Liver (tissue), 3 donors: ENCODE measurements at regions not wholly inside any gene's neighbourhood (a gene's known extent, or its start where the extent isn't known, plus 50 kb on each side); places are given as distances from the start of the nearest gene placed in this dataset.

ENCODE experiments used
- CTCF ChIP-seq: fragments of 150-350 bp; IDR thresholded peaks from 2 replicates; pipeline ENCODE4 v1.5.1; 2017; ENCODE audit warnings: improper control_type of control experiment, low read depth, low read length; ENCODE audit not compliant: missing input control
- EGR1 ChIP-seq, 2 donors: IDR thresholded peaks; 2 replicates each; pipeline ENCODE4 v1.6.1; 2016 to 2018; ENCODE audit warnings: antibody characterized with exemption in 2 of 2, low read depth in 2 of 2
- GABPA ChIP-seq, 2 donors: IDR thresholded peaks in 1 of 2; conservative IDR thresholded peaks in 1 of 2; 2 replicates each; pipeline ENCODE4 v1.6.1; 2016; ENCODE audit warnings: antibody characterized with exemption in 2 of 2, mild to moderate bottlenecking in 1 of 2, moderate library complexity in 1 of 2
- JUND ChIP-seq, 2 donors: IDR thresholded peaks; 2 replicates each; pipeline ENCODE4 v1.6.1; 2016; ENCODE audit warnings: antibody characterized with exemption in 2 of 2
- NR2F2 ChIP-seq: IDR thresholded peaks from 2 replicates; pipeline ENCODE4 v1.6.1; 2016; ENCODE audit warnings: antibody characterized with exemption
- SP1 ChIP-seq: IDR thresholded peaks from 2 replicates; pipeline ENCODE4 v1.6.1; 2018; ENCODE audit warnings: antibody characterized with exemption, mild to moderate bottlenecking
- TAF1 ChIP-seq: conservative IDR thresholded peaks from 2 replicates; pipeline ENCODE4 v1.6.1; 2016; ENCODE audit warnings: antibody characterized with exemption, mild to moderate bottlenecking
- TF ChIP-seq, protein P1 (sequence below): IDR thresholded peaks from 2 replicates; pipeline ENCODE4 v1.6.1; 2016; ENCODE audit warnings: antibody characterized with exemption
- TF ChIP-seq, protein P2 (sequence below): IDR thresholded peaks from 2 replicates; pipeline ENCODE4 v1.6.1; 2016; ENCODE audit warnings: antibody characterized with exemption, mild to moderate bottlenecking
- TF ChIP-seq, protein P3 (sequence below): IDR thresholded peaks from 2 replicates; pipeline ENCODE4 v1.6.1; 2016; ENCODE audit warnings: antibody characterized with exemption
- donor health status: healthy.
- donor health status: healthy.

DNA sequence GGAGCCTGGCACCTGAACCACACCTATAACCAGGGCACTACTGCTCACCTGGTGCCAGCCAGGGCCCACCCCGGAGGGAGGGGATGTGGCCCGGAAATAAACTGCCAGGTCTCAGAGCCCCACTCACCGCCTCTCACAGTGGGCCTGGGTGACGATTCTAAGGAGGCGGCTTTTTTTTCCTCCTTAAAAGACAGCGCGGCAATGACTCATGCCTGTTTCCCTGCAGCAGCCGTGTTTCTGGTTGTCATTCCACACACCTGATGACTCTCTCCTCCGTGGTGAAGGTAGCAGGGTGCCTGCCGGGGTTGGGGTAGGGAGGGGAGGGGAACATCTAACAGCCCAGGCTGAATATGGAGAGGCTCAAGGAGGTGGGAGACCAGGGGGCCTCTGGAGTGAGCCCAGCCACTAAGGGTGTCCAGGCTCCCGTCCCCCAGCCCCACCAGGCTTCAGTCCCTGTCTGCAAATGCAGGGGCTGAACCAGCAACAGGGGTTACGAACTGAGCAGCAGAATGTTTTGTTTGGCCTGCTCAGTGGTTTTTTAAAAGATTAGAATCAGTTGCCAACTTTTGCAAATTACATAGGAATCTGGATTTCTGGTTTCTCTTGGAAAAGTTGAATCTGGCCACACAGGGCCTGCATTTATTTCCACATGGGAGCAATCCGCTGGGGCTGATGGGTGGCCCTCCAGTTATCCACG is 127.3 kb upstream of the LINGO1 start:
- TF ChIP-seq CTCF (no peak), TAF1 (no peak), EGR1 (IDR thresholded peaks at IDR 0.05; ENCODE audit: low read depth in 2 of 2) (no peak), NR2F2 (no peak), GABPA (IDR thresholded peaks at IDR 0.05 in 1 of 2, conservative IDR thresholded peaks at IDR 0.05 in 1 of 2) (no peak), JUND (IDR thresholded peaks at IDR 0.05) (no peak), SP1 (no peak)
- TF ChIP-seq, protein P1, sequence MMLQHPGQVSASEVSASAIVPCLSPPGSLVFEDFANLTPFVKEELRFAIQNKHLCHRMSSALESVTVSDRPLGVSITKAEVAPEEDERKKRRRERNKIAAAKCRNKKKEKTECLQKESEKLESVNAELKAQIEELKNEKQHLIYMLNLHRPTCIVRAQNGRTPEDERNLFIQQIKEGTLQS, result no peak
- TF ChIP-seq, protein P2, sequence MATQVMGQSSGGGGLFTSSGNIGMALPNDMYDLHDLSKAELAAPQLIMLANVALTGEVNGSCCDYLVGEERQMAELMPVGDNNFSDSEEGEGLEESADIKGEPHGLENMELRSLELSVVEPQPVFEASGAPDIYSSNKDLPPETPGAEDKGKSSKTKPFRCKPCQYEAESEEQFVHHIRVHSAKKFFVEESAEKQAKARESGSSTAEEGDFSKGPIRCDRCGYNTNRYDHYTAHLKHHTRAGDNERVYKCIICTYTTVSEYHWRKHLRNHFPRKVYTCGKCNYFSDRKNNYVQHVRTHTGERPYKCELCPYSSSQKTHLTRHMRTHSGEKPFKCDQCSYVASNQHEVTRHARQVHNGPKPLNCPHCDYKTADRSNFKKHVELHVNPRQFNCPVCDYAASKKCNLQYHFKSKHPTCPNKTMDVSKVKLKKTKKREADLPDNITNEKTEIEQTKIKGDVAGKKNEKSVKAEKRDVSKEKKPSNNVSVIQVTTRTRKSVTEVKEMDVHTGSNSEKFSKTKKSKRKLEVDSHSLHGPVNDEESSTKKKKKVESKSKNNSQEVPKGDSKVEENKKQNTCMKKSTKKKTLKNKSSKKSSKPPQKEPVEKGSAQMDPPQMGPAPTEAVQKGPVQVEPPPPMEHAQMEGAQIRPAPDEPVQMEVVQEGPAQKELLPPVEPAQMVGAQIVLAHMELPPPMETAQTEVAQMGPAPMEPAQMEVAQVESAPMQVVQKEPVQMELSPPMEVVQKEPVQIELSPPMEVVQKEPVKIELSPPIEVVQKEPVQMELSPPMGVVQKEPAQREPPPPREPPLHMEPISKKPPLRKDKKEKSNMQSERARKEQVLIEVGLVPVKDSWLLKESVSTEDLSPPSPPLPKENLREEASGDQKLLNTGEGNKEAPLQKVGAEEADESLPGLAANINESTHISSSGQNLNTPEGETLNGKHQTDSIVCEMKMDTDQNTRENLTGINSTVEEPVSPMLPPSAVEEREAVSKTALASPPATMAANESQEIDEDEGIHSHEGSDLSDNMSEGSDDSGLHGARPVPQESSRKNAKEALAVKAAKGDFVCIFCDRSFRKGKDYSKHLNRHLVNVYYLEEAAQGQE, result no peak
- TF ChIP-seq, protein P3, sequence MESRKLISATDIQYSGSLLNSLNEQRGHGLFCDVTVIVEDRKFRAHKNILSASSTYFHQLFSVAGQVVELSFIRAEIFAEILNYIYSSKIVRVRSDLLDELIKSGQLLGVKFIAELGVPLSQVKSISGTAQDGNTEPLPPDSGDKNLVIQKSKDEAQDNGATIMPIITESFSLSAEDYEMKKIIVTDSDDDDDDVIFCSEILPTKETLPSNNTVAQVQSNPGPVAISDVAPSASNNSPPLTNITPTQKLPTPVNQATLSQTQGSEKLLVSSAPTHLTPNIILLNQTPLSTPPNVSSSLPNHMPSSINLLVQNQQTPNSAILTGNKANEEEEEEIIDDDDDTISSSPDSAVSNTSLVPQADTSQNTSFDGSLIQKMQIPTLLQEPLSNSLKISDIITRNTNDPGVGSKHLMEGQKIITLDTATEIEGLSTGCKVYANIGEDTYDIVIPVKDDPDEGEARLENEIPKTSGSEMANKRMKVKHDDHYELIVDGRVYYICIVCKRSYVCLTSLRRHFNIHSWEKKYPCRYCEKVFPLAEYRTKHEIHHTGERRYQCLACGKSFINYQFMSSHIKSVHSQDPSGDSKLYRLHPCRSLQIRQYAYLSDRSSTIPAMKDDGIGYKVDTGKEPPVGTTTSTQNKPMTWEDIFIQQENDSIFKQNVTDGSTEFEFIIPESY, result no peak
